PC-3 (cell line): ENCODE measurements at regions not wholly inside any gene's neighbourhood (a gene's known extent, or its start where the extent isn't known, plus 50 kb on each side); places are given as distances from the start of the nearest gene placed in this dataset.

ENCODE experiments used
- ATAC-seq: fragments of 200-7000 bp; cut with Tn5 transposase; 2 replicates; pipeline ENCODE4 v1.9.1; 2020; ENCODE audit warnings: mild to moderate bottlenecking, moderate library complexity
- BruUV-seq: library from RNA; stranded (reverse); fragments of 400-500 nt; replicated peaks from 2 replicates; lab custom pipeline; 2021; lab: Mats Ljungman, UMichigan
- CTCF ChIA-PET: fragments of 300-600 bp; sonication (Branson Sonifier 250); formaldehyde crosslinking; loops from one replicate; lab custom pipeline; 2022; ENCODE audit warnings: antibody characterized with exemption; lab: Charles Lee
- POLR2A ChIA-PET: fragments of 300-600 bp; sonication (Branson Sonifier 250); formaldehyde crosslinking; loops from one replicate; lab custom pipeline; 2022; ENCODE audit warnings: antibody characterized with exemption; ENCODE audit not compliant: unreplicated experiment; lab: Charles Lee
- DNase-seq: peaks from one replicate; pipeline ENCODE4 v3.0.0-alpha.2; 2015
- H2AFZ ChIP-seq: fragments of 300-600 bp; sonication (generic); 2 replicates; pipeline ENCODE4 v1.6.0; 2016; ENCODE audit warnings: antibody characterized with exemption, low read length
- H3F3A ChIP-seq: fragments of 300-600 bp; sonication (generic); one replicate; pipeline ENCODE4 v1.6.0; 2017; ENCODE audit warnings: antibody characterized with exemption, low read length, control low read depth, mild to moderate bottlenecking; ENCODE audit not compliant: unreplicated experiment
- H3K27ac ChIP-seq: fragments of 300-600 bp; sonication (generic); 2 replicates; pipeline ENCODE4 v1.5.1; 2016; ENCODE audit warnings: mild to moderate bottlenecking, low read length
- H3K27me3 ChIP-seq: fragments of 300-600 bp; sonication (generic); 2 replicates; pipeline ENCODE4 v1.6.1; 2016; ENCODE audit warnings: low read length, mixed read lengths
- H3K36me3 ChIP-seq: fragments of 300-600 bp; sonication (generic); 2 replicates; pipeline ENCODE4 v1.6.1; 2016; ENCODE audit warnings: low read depth, mixed run types, low read length, mixed read lengths
- H3K4me1 ChIP-seq: fragments of 300-600 bp; sonication (generic); 2 replicates; pipeline ENCODE4 v1.5.1; 2016; ENCODE audit warnings: low read length; ENCODE audit not compliant: insufficient read depth
- H3K4me2 ChIP-seq: fragments of 300-600 bp; sonication (generic); 2 replicates; pipeline ENCODE4 v1.6.0; 2016; ENCODE audit warnings: low read length
- H3K4me3 ChIP-seq: fragments of 300-600 bp; sonication (generic); 2 replicates; pipeline ENCODE4 v1.5.1; 2016; ENCODE audit warnings: mild to moderate bottlenecking, low read length, mixed read lengths
- H3K79me2 ChIP-seq: fragments of 300-600 bp; sonication (generic); 2 replicates; pipeline ENCODE4 v1.6.1; 2017; ENCODE audit warnings: low read length, mixed read lengths
- H3K9ac ChIP-seq: fragments of 300-600 bp; sonication (generic); 2 replicates; pipeline ENCODE4 v1.6.0; 2016; ENCODE audit warnings: mild to moderate bottlenecking, low read length
- H3K9me2 ChIP-seq: fragments of 300-600 bp; sonication (generic); replicated peaks from 2 replicates; pipeline ENCODE4 v1.6.1; 2016; ENCODE audit warnings: mixed run types, low read length, mixed read lengths
- H3K9me3 ChIP-seq: fragments of 300-600 bp; sonication (generic); 2 replicates; pipeline ENCODE4 v1.6.1; 2016; ENCODE audit warnings: low read length, mixed read lengths
- H4K20me1 ChIP-seq: fragments of 300-600 bp; sonication (generic); 2 replicates; pipeline ENCODE4 v1.6.1; 2016; ENCODE audit warnings: low read length, mixed read lengths
- EZH2 ChIP-seq: fragments of 300-600 bp; sonication (generic); IDR thresholded peaks from one replicate; pipeline ENCODE4 v1.6.1; 2017; ENCODE audit warnings: antibody characterized with exemption, mild to moderate bottlenecking, low read length; ENCODE audit not compliant: unreplicated experiment
- EZH2phosphoT487 ChIP-seq: fragments of 300-600 bp; sonication (generic); IDR thresholded peaks from 2 replicates; pipeline ENCODE4 v1.6.1; 2018; ENCODE audit warnings: mild to moderate bottlenecking, antibody characterized with exemption, low read length, borderline replicate concordance
- intact Hi-C: fragments of 100-400 bp; cut with micrococcal nuclease; formaldehyde crosslinking; loops from 2 replicates; pipeline ENCODE4 v1.9.0; 2023
- TF ChIP-seq, protein P1 (sequence below): fragments of 300-600 bp; sonication (generic); conservative IDR thresholded peaks from 2 replicates; pipeline ENCODE4 v1.5.1; 2017; ENCODE audit warnings: antibody characterized with exemption, low read depth, mild to moderate bottlenecking, low read length

DNA sequence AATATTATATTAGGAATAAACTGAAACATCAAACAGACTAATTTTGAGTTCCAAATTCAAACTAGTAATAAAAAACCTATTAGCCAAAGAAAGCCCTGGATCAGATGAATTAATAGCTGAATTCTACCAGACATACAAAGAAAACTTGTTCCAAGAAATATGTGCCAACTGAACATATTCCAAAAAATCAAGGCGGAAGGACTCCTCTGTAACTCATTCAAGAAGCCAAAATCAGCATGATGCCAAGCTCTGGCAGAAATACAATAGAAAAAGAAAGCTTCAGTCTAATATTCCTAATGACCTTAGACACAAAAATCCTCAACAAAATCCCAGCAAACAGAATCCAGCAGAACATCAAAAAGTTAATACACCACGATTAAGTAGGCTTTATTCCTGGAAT lies 619.1 kb upstream of the COX7C start:
- Histone ChIP-seq H3K4me3 (no peak overlapping the region), H3K9me2 (no peaks in the 10 kb centered on the region), H4K20me1 (no peaks in the 10 kb centered on the region), H3F3A (no peaks in the 10 kb centered on the region), H3K9ac (no peak overlapping the region), H3K4me2 (no peak overlapping the region), H3K4me1 (no peaks in the 10 kb centered on the region), H3K79me2 (no peaks in the 10 kb centered on the region), H3K27ac (no peak overlapping the region), H3K9me3 (no peaks in the 10 kb centered on the region), H3K36me3 (no peaks in the 10 kb centered on the region), H2AFZ (no peak overlapping the region), H3K27me3 (no peaks in the 10 kb centered on the region)
- DNase-seq: no peak
- BruUV-seq: no TSS peak
- intact Hi-C loops: no loop called here
- TF ChIP-seq EZH2phosphoT487: no peak
- TF ChIP-seq, protein P1, sequence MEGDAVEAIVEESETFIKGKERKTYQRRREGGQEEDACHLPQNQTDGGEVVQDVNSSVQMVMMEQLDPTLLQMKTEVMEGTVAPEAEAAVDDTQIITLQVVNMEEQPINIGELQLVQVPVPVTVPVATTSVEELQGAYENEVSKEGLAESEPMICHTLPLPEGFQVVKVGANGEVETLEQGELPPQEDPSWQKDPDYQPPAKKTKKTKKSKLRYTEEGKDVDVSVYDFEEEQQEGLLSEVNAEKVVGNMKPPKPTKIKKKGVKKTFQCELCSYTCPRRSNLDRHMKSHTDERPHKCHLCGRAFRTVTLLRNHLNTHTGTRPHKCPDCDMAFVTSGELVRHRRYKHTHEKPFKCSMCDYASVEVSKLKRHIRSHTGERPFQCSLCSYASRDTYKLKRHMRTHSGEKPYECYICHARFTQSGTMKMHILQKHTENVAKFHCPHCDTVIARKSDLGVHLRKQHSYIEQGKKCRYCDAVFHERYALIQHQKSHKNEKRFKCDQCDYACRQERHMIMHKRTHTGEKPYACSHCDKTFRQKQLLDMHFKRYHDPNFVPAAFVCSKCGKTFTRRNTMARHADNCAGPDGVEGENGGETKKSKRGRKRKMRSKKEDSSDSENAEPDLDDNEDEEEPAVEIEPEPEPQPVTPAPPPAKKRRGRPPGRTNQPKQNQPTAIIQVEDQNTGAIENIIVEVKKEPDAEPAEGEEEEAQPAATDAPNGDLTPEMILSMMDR: no peak
- TF ChIP-seq EZH2: no peak
- no peak for ATAC-seq
- POLR2A ChIA-PET: no interaction called here
- CTCF ChIA-PET: no interaction called here

DNA sequence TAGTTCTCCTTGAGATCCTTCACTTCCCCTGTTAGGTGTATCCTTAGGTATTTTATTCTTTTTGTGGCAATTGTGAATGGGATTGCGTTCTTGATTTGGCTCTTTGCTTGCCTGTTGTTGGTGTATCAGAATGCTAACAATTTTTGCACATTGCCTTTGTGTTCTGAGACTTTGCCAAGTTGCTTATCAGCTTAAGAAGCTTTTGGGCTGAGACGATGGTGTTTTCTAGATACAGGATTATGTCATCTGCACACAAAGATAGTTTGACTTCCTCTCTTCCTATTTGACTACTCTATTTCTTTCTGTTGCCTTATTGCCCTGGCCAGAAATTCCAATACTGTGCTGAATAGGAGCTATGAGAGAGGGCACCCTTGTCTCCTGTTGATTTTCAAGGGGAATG lies 609.4 kb upstream of the COX7C start:
- CTCF ChIA-PET: interaction anchor here (0.6 to 0.7 kb wide), 3 partner anchors 102 to 1900 kb away, joined by 3 to 4 read pairs (median 3); no protein-coding TSS in a partner anchor
- H3K9me2 ChIP-seq: no peaks in the 10 kb centered on the region

More for the DNA sequence above, 609.4 kb upstream of the COX7C start:
- H4K20me1 ChIP-seq: no peaks in the 10 kb centered on the region
- intact Hi-C loops: loop anchor here (1.0 kb wide), 1 partner anchor 23 kb away; no protein-coding TSS in a partner anchor
- DNase-seq: no peak
- H3K4me3 ChIP-seq: no peak overlapping the region
- H3K79me2 ChIP-seq: no peaks in the 10 kb centered on the region
- TF ChIP-seq, protein P1: no peak
- TF ChIP-seq EZH2phosphoT487: no peak
- no peak for TF ChIP-seq EZH2
- no TSS peak for BruUV-seq
- no peaks in the 10 kb centered on the region for H3K27me3 ChIP-seq
- H3F3A ChIP-seq: no peaks in the 10 kb centered on the region
- H3K36me3 ChIP-seq: no peaks in the 10 kb centered on the region
- no peak overlapping the region for H3K9ac ChIP-seq
- H3K4me2 ChIP-seq: peak overlapping the region; percentile 40
- no peak overlapping the region for H2AFZ ChIP-seq
- H3K4me1 ChIP-seq: peaks cover 14% of the 10 kb centered on the region
- H3K9me3 ChIP-seq: no peaks in the 10 kb centered on the region
- POLR2A ChIA-PET: interaction anchor here (0.6 kb wide), 1 partner anchor 1120 kb away, joined by 3 read pairs; no protein-coding TSS in a partner anchor
- peak overlapping the region; percentile 34 for H3K27ac ChIP-seq
- ATAC-seq: peak; percentile 12; the same call in 1 of the 2 replicates
